ENCODE measurements at regions not wholly inside any gene's neighbourhood (a gene's known extent, or its start where the extent isn't known, plus 50 kb on each side); places are given as distances from the start of the nearest gene placed in this dataset.

- no peak for TF ChIP-seq POLR2AphosphoS5 (IDR thresholded peaks at IDR 0.05)
- TF ChIP-seq, protein P1, sequence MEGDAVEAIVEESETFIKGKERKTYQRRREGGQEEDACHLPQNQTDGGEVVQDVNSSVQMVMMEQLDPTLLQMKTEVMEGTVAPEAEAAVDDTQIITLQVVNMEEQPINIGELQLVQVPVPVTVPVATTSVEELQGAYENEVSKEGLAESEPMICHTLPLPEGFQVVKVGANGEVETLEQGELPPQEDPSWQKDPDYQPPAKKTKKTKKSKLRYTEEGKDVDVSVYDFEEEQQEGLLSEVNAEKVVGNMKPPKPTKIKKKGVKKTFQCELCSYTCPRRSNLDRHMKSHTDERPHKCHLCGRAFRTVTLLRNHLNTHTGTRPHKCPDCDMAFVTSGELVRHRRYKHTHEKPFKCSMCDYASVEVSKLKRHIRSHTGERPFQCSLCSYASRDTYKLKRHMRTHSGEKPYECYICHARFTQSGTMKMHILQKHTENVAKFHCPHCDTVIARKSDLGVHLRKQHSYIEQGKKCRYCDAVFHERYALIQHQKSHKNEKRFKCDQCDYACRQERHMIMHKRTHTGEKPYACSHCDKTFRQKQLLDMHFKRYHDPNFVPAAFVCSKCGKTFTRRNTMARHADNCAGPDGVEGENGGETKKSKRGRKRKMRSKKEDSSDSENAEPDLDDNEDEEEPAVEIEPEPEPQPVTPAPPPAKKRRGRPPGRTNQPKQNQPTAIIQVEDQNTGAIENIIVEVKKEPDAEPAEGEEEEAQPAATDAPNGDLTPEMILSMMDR (IDR thresholded peaks at IDR 0.05), result no peak
Observed at GRCh38 chr6:137581019-137581707, 87.0 kb upstream of the OLIG3 start.
